ENCODE measurements at regions not wholly inside any gene's neighbourhood (a gene's known extent, or its start where the extent isn't known, plus 50 kb on each side); places are given as distances from the start of the nearest gene placed in this dataset.
A peak's percentile ranks its signal among the peaks of the same experiment; 100 is the strongest.

DNA sequence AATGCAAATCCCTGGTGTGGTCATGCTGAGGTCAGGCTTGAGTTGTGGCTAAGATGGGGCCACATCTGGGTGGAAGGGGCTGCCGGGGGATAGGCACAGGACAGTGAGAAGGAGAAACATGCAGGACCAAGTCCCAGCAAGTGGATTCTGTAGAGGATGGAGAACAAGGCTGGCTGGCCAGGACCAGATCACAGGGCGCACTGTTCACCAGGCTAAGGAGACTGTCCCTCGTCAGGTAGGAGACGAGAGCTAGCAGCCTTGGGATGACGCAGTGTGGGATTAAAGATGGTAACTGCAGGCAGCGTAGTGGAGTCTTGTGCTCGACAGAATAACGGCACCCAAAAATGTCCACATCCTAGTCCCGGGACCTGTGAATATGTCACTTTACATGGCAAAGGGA, 336.1 kb downstream of the BCL11B start:
- no peaks in the 10 kb centered on the region for H3K36me3 ChIP-seq (ENCODE audit: control insufficient read depth, insufficient read depth, low read length)
- ATAC-seq (ENCODE audit: low read depth) (no peak), DNase-seq (no peak)
- no peak overlapping the region for H3K56ac ChIP-seq (ENCODE audit: extremely low read depth, insufficient read depth, low read length)
- in situ Hi-C loops (cut with MboI; ENCODE audit: low sequenced_read_pairs) (no loop called here), dilution Hi-C loops (cut with HindIII; ENCODE audit: low sequenced_read_pairs, unreplicated experiment) (no loop called here), intact Hi-C loops (cut with micrococcal nuclease) (no loop called here)
- H2BK5ac ChIP-seq (ENCODE audit: low read depth, low read length, poor library complexity, severe bottlenecking): no peak overlapping the region
- no peak overlapping the region for H2BK120ac ChIP-seq (ENCODE audit: low read depth, low read length)
- no peaks in the 10 kb centered on the region for H4K20me1 ChIP-seq (ENCODE audit: insufficient read depth, low read length)
- POLR2A ChIA-PET (ENCODE audit: unreplicated experiment): no interaction called here
- no peak overlapping the region for H2AK5ac ChIP-seq (ENCODE audit: low read depth, low read length)
- CTCF ChIA-PET: no interaction called here
- H3K79me1 ChIP-seq (ENCODE audit: low read depth in 1 of 2, low read length in 2 of 2): no peaks in the 10 kb centered on the region
- peaks cover 61% of the 10 kb centered on the region for H3K9me3 ChIP-seq (ENCODE audit: control insufficient read depth, insufficient read depth, low read length)
- H3K14ac ChIP-seq (replicated peaks; ENCODE audit: low read depth, low read length): no peak overlapping the region
- H3K4ac ChIP-seq (ENCODE audit: low read depth, low read length): no peak overlapping the region
- no peak for TF ChIP-seq RAD21 (IDR thresholded peaks at IDR 0.05; ENCODE audit: low read length)
- no peak for TF ChIP-seq RFX5 (IDR thresholded peaks at IDR 0.05; ENCODE audit: low read depth, low read length)
- no peak for TF ChIP-seq BHLHE40 (IDR thresholded peaks at IDR 0.05; ENCODE audit: low read depth, low read length)
- no peak for TF ChIP-seq CEBPB (IDR thresholded peaks at IDR 0.05; ENCODE audit: low read depth, low read length)
- TF ChIP-seq, protein P1, sequence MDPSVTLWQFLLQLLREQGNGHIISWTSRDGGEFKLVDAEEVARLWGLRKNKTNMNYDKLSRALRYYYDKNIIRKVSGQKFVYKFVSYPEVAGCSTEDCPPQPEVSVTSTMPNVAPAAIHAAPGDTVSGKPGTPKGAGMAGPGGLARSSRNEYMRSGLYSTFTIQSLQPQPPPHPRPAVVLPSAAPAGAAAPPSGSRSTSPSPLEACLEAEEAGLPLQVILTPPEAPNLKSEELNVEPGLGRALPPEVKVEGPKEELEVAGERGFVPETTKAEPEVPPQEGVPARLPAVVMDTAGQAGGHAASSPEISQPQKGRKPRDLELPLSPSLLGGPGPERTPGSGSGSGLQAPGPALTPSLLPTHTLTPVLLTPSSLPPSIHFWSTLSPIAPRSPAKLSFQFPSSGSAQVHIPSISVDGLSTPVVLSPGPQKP (IDR thresholded peaks at IDR 0.05; ENCODE audit: borderline replicate concordance, low read depth, low read length): no peak
- TF ChIP-seq MAFK (IDR thresholded peaks at IDR 0.05; ENCODE audit: low read depth, low read length): no peak
- no peak for TF ChIP-seq SMC3 (IDR thresholded peaks at IDR 0.05; ENCODE audit: low read depth, low read length)
- no peak for TF ChIP-seq MXI1 (IDR thresholded peaks at IDR 0.05; ENCODE audit: borderline replicate concordance, low read depth, low read length)
- TF ChIP-seq MAZ (IDR thresholded peaks at IDR 0.05; ENCODE audit: borderline replicate concordance, low read depth, low read length): no peak
- TF ChIP-seq NFE2L2 (IDR thresholded peaks at IDR 0.05; ENCODE audit: low read depth, low read length): no peak
- no peak overlapping the region for H3K23ac ChIP-seq (ENCODE audit: low read depth, low read length)
- H2BK20ac ChIP-seq (ENCODE audit: low read depth, low read length): no peak overlapping the region
- H3K4me1 ChIP-seq (ENCODE audit: control insufficient read depth, insufficient read depth, low read length): no peaks in the 10 kb centered on the region
- H3K4me2 ChIP-seq (ENCODE audit: low read depth, low read length): no peak overlapping the region
- no peak overlapping the region for H4K91ac ChIP-seq (ENCODE audit: insufficient read depth, low read depth, low read length)
- no peak overlapping the region for H3K18ac ChIP-seq (ENCODE audit: low read depth, low read length)
- no peak overlapping the region for H4K8ac ChIP-seq (ENCODE audit: low read depth in 2 of 2, low read length in 2 of 2)
- 71% methylated on average over 5 of the region's 9 CpGs; no CpG with 5 or more reads in 1 of the 2 experiments for WGBS, 2 experiments (ENCODE audit: extremely low coverage in 2 of 2, insufficient read length in 1 of 2)
- no TSS peak for BruUV-seq (replicated peaks)
- H3K9me1 ChIP-seq (ENCODE audit: insufficient read depth, low read length): no peaks in the 10 kb centered on the region
- H2BK15ac ChIP-seq (ENCODE audit: low read depth, low read length): no peak overlapping the region
- peak overlapping the region; percentile 84 for H2AK9ac ChIP-seq (replicated peaks; ENCODE audit: low read depth, low read length, poor library complexity)
- no peak overlapping the region for H2AFZ ChIP-seq (replicated peaks; ENCODE audit: low read length, poor library complexity)
- H4K5ac ChIP-seq (ENCODE audit: low read depth, low read length): no peak overlapping the region
- H3K4me3 ChIP-seq (ENCODE audit: insufficient read depth, low read depth, low read length): no peak overlapping the region
- no peaks in the 10 kb centered on the region for H3K27me3 ChIP-seq (ENCODE audit: control insufficient read depth, insufficient read depth, low read length)
- H3K27ac ChIP-seq (ENCODE audit: insufficient read depth, low read length): no peak overlapping the region
- H3K9ac ChIP-seq (ENCODE audit: low read depth, low read length): no peak overlapping the region

All from IMR-90 (cell line).